ENCODE measurements at regions not wholly inside any gene's neighbourhood (a gene's known extent, or its start where the extent isn't known, plus 50 kb on each side); places are given as distances from the start of the nearest gene placed in this dataset.

GRCh38 chr18:29008809-29009208 lies 831.9 kb upstream of the CDH2 start:
- no peak for TF ChIP-seq CTCF (conservative IDR thresholded peaks at IDR 0.05)
- TF ChIP-seq ZFX (IDR thresholded peaks at IDR 0.05), result no peak
